Kidney epithelial cell (primary cell): ENCODE measurements at regions not wholly inside any gene's neighbourhood (a gene's known extent, or its start where the extent isn't known, plus 50 kb on each side); places are given as distances from the start of the nearest gene placed in this dataset.

ENCODE experiments used
- DNase-seq: peaks from one replicate; pipeline ENCODE4 v3.0.0-alpha.2; 2010; ENCODE audit warnings: low read depth
- H3K27me3 ChIP-seq: 2 replicates; pipeline ENCODE4 v1.6.0; 2011; ENCODE audit warnings: low read length; ENCODE audit not compliant: control insufficient read depth, insufficient read depth
- H3K36me3 ChIP-seq: 2 replicates; pipeline ENCODE4 v1.5.1; 2011; ENCODE audit warnings: low read length; ENCODE audit not compliant: control insufficient read depth, insufficient read depth
- H3K4me3 ChIP-seq: 2 replicates; pipeline ENCODE4 v1.5.1; 2011; ENCODE audit warnings: low read depth, mild to moderate bottlenecking, control low read depth, low read length
- TF ChIP-seq, protein P1 (sequence below): IDR thresholded peaks from 2 replicates; pipeline ENCODE4 v1.5.1; 2011; ENCODE audit warnings: mild to moderate bottlenecking, moderate library complexity, low read length, control low read depth, inconsistent platforms; ENCODE audit not compliant: insufficient read depth, poor library complexity, severe bottlenecking

DNA sequence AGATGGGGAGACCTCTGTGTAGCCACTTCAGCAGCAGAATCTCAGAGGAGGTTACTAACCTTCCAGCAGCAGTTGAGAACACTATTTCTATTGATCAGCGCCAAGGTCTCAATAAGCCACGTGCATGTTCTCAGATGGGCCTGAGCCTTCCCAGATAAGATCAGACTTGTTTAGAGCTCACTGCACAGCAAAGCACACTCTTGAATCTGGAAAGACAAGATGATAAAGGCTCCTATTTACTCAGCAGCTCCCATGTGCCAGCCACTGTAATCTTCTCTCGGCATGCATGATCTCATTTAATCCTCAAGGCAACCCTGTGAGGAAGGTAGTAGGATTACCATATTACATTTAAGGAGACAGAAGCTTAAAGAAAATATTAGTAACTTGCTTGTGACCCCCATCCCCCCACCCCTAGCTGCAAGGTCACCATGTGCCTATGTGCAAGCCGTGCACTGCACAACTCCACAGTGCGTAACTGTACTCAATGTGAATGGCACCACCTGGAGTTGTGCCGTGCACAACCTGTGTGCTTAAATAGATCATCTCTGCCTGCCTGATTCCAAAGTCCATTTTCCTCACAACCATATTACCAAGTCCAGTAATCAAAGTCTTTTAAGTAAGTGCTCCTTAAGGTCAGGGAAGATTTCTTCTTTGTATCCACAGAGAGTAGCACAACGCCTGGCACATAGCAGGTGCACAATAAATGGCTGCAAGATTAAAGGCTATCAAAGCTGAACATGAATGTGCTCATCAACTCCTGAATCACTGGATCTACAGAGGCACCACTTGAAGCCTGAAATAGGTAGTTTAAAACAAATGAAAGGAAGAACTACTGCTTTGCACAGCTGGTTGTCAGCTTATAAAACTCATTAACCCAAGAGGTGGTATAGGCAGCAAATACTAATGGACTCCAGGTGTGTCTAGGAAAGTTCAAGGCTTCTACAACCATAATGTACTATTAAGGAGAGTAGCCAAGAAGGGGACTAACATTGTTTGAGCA, 293.8 kb downstream of the BUD13 start:
- TF ChIP-seq, protein P1, sequence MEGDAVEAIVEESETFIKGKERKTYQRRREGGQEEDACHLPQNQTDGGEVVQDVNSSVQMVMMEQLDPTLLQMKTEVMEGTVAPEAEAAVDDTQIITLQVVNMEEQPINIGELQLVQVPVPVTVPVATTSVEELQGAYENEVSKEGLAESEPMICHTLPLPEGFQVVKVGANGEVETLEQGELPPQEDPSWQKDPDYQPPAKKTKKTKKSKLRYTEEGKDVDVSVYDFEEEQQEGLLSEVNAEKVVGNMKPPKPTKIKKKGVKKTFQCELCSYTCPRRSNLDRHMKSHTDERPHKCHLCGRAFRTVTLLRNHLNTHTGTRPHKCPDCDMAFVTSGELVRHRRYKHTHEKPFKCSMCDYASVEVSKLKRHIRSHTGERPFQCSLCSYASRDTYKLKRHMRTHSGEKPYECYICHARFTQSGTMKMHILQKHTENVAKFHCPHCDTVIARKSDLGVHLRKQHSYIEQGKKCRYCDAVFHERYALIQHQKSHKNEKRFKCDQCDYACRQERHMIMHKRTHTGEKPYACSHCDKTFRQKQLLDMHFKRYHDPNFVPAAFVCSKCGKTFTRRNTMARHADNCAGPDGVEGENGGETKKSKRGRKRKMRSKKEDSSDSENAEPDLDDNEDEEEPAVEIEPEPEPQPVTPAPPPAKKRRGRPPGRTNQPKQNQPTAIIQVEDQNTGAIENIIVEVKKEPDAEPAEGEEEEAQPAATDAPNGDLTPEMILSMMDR, result no peak
- H3K4me3 ChIP-seq, result no peak overlapping the region
- DNase-seq, result no peak
- H3K36me3 ChIP-seq, result no peaks in the 10 kb centered on the region
- H3K27me3 ChIP-seq, result peaks cover 2% of the 10 kb centered on the region

DNA sequence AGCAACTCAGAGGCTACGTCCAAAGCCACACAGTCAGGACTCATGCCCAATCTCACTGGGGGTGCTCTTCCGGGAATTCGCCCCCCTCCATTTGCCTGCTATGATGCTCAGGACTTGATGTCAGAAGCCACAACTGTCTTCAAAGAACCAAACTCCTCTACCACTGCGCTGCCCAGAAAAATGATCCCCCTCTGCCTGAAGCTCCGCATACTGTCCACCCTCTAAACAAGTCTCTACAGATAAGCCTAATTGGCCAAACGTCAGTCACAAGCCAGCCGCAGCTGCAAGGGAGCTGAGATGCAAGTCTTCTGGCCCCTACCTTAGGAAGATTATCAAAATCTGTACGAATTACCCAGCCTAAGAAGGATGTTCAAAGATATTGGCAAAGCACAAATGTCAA, 294.6 kb downstream of the BUD13 start:
- Histone ChIP-seq H3K4me3 (no peak overlapping the region), H3K27me3 (peaks cover 2% of the 10 kb centered on the region), H3K36me3 (no peaks in the 10 kb centered on the region)
- TF ChIP-seq, protein P1, result no peak
- DNase-seq, result no peak

DNA sequence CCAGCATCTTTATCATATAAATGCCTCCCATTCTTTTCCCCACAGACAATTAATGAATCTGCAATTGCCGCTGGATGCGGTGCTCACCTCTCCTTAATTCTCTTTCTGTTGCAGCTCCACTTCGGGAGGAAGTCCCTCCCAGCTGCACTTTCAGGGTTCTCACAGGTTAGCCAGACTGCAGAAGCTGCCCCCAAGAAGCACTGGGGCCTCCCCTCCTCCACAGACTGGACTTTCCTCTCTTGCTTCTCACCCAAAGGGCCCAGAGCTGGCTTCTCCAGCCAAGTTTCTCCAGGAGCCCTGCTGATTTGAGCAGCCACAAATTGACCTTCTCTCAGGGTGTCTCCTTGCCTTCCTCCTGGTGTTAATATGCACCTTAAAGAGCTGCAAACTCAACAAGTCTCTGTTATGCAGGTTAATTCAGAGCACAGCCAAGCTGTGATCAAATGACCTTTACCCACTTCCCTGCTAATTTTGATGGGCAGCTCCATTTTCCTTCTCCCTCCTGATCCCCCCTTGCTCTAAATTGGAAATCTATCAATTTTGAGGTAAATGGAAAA, 298.9 kb downstream of the BUD13 start:
- TF ChIP-seq, protein P1, result no peak
- no peaks in the 10 kb centered on the region for H3K36me3 ChIP-seq
- DNase-seq, result no peak
- H3K27me3 ChIP-seq, result no peaks in the 10 kb centered on the region
- H3K4me3 ChIP-seq, result no peak overlapping the region

DNA sequence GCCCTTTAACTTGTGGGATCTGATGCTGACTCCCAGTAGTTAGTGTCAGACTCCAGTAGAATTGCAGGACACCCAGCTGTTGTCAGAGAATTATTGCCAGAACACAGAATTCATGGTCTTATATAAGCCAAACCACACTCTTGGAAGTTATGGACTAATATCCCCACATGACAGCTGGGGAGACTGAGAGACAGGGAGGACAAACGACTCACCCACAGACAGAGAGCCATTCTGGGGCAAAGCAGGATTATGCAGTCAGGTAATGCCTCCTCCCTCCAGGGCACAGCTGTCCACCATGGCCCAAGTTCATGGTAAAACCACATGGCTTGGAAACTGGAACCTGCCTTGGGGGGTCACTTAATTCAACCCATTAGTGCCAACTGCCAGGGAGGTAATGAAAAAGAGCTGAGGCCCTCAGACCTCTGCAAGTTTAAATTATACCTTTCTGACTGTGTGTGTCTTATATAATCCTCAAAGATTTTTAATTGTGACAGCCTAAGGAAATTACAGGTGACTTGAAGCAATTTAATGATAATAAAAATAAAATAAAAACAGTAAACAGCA, 299.5 kb downstream of the BUD13 start:
- Histone ChIP-seq H3K27me3 (no peaks in the 10 kb centered on the region), H3K4me3 (no peak overlapping the region), H3K36me3 (no peaks in the 10 kb centered on the region)
- DNase-seq, result no peak
- TF ChIP-seq, protein P1, result no peak

DNA sequence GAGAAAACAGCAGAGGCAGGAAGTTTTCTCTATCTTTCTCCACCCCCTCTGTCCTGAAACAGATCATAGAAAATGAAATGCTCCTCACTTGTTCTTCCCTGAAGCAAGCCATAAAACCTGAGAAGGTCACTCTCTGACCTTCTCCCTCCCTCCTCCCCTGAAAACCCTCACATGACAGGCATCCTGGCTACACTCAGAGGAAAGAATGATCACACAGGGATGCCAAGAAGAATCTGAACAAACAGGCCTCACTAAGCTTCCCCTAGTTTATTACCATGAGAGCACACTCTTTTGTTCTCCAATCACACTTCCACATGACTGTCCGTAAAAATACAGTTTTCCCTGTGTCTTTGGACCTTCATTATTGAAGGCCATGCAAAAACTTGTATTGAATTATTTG, 300.1 kb downstream of the BUD13 start:
- TF ChIP-seq, protein P1, result no peak
- Histone ChIP-seq H3K36me3 (no peaks in the 10 kb centered on the region), H3K4me3 (no peak overlapping the region), H3K27me3 (no peaks in the 10 kb centered on the region)
- no peak for DNase-seq
